ENCODE measurements at regions not wholly inside any gene's neighbourhood (a gene's known extent, or its start where the extent isn't known, plus 50 kb on each side); places are given as distances from the start of the nearest gene placed in this dataset.
A peak's percentile ranks its signal among the peaks of the same experiment; 100 is the strongest.
"Not testable (repeated sequence)": the region's sequence is repeated elsewhere in the genome, so short reads cannot be mapped to it uniquely, and the experiment has no call there.

DNA sequence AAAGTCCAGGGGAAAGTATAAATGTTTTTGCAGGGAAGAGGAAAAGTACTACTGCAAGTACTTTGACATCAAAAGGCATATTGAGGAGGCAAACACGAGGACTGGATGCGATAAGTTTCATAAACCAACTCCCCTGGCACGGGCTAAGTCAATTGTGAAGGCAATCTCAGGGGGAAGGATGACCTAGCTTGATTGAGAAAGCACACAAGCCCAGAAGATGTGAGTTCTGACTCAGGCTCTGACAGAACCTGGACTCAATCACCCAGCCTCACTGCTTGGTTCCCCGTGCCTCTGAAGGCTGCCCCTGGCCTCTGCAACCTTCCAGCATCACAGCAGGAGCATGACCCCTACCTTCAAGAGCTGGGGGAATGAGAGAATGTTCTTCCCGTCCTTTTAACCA is 93.2 kb upstream of the ZNF438 start:
- DNase-seq: no peak

GRCh38 chr10:31125789-31126188 is 94.1 kb upstream of the ZNF438 start:
- no peak for DNase-seq

GRCh38 chr10:31126593-31126992 is 94.9 kb upstream of the ZNF438 start:
- DNase-seq: no peak

DNA sequence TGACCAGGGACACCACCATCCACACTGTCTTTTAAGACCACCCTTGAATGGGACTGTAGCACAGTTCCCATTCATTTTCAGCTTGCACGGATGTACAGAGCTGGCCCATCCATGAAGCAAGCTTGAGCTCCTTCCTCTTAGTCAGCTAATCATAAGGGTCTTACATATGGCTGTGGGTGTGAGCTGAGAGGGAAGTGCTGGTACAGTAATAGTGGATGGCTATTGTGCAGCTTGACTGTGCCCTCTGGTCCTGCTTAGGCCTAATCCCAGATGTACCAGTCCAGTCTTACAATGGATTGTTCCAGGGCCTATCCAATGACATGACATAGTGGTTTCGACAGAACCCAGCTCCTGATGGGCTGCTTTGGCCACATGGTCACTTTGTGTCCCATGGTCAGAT is 96.9 kb upstream of the ZNF438 start:
- no peak for DNase-seq

DNA sequence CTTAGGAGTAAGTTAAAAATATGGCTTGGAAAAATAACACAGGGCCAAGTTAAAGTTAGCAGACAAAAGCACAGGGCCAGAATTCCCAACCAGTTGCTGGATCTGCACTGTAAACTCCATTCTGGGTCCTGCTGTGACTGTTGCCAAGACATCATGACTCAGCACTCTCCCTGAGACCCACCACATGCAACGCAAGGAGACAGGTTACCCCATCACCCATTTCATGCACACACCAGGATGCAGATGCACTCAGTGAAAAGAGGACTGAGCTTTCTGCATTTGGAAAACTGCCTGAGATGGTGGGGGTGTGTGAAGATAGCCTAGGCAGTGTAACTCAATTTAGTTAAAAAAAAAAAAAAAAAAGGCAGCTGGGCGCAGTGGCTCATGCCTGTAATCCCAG is 97.6 kb upstream of the ZNF438 start:
- DNase-seq: no peak

GRCh38 chr10:31129880-31130405 is 98.3 kb upstream of the ZNF438 start:
- DNase-seq: no peak

DNA sequence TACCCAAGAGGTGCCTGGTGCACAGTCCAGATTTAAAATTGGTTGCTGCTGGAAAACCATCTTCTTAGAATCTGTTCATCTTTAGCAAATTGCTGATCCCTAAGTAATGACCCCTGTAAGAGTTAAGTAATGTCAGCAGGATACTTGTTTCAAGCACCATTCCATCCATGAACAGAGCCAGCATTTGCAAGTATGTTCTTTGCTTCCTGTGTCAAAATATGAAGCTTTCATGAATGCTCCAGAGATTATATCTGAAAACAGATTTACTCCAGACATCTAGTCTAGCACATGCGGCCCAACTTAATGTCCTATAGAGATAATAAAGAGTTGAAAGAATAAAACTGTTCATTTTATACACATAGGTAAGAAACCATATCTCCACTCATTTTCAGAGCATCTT is 98.7 kb upstream of the ZNF438 start:
- no peak for DNase-seq

DNA sequence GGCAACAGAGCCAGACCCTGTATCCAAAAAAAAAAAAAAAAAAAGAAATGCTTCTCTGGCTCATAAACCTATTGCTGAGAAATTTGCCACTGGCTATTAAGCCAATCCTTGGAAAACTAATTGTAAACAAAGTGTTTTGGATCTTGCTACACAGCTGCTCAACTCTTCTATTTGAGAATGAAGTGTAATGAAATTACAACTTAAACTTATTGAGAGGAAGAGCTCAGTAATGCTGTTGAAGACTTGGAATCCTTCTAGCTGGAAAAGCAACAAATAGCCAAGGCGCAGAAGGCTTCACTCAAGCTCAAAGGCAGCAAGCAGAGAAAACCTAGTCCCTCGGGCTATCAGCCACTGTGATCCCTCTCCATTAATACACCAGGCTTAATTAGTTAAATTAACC is 99.6 kb upstream of the ZNF438 start:
- DNase-seq: no peak

GRCh38 chr10:31132681-31133244 is 101.1 kb upstream of the ZNF438 start:
- DNase-seq: no peak

DNA sequence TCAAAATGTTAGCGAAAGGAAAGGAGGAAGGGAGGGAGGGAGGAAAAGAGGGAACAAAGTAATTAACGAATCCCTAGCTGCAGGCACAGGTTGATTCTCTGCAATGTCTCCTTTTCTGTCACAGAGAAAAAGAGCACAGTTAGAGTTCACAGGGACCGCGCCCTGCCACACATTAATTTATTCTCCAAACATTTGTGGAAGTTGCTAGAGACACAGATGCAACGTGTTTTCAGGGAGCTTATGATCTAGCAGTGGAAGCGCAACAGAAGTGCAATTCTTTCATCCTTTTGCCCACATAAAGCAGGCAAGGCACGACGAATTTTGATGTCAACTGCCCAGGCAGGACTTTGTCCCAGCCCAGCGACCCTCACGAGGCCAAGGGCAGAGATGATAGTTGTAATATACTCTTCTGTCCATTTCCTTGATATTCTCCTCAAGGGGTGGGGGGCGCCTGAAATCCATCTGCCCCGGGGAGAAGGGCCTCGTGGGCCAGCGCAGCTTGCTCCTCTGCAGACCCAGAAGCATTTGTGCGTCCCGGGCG is 101.7 kb upstream of the ZNF438 start:
- DNase-seq: no peak

GRCh38 chr10:31133792-31134310 is 102.2 kb upstream of the ZNF438 start:
- DNase-seq: peak; percentile 73

DNA sequence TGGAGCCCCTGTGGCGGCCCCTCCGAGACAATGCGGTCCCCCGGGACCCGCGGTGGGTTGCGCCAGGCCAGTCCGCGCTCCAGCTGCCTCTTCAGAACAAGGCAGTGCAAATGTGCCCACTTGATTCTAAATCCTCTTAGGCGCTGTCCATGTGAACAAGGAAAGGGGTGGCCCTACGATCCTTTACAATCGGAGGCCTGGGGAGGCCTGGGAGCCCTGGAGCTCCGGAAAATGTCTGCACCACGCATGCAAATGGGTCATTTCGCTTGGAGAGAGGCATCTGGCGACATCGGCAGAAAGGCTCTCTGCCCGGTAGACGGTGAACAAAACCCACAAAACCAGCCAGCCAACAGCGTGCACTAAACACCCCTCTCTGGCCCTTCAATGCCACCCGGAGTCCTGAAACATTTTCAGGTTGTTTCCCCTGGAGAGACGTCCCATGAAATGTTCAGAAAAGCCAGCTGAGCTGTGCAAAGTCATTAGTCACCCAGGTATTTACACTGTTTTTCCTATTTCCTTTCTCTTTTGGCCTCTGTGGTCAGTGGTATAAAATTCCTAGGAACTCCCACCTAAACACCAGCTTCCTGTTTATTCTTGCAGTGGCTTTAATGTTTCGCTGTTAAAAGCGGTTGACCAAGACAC is 102.8 kb upstream of the ZNF438 start:
- peak; percentile 13 to 45 for DNase-seq

GRCh38 chr10:31135171-31135570 is 103.5 kb upstream of the ZNF438 start:
- DNase-seq: no peak

DNA sequence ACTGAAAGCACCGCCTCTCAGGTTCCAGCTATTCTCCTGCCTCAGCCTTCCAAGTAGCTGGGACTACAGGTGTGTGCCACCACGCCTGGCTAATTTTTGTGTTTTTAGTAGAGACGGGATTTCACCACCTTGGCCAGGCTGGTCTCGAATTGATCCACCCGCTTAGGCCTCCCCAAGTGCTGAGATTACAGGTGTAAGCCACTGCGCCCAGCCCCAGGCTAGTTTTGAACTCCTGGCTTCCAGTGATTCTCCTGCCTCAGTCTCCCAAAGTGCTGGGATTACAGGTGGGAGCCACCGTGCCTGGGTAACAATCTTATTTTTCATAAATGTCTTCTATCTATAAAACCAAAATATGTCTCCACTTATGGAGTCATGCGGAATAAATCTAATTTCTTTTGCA is 104.1 kb upstream of the ZNF438 start:
- DNase-seq: not testable (repeated sequence)

GRCh38 chr10:31136386-31136785 is 104.7 kb upstream of the ZNF438 start:
- no peak for DNase-seq

DNA sequence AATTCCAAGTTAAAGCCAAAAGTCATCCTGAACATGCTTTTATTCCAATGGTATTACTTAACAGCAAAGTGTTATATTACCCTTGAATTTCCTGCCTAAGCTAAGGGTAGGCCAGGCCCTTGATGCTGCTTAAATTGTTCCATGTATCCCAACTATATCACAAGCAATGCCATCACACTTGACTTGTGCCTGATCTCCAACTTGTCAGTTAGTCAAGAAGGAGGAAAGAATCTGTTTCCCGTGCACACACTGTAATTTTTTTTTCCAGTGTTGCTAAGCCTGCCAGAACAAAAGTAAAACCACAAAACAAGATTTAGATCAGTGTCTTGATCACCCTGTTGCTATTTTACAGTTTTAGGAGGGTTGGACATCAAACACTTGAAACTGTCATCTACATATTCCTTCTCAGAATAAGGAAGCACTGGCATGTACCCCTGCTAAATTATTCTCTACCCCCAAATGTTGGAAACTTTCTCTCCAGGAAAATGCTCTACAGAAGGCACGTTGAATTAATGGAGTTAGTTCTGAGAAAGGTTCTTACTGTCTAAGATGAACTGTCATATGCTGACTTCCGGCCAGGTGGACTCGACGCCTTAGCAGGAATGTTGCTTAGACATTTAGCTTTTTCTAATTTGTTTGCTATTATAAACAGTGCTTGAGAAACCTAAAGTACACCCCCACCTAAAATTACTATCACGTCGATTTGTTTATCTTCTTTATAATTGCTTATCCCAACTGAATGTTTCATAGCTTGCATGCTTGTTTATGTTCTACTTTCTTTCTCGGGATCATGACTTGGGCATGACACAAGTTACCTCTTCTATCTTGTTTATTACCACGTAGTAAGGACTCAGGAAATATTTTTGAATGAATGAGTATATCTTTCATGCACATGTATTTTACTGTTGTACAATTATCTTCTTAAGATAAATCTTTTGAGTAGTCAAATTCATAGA is 105.5 kb upstream of the ZNF438 start:
- peak in 1 of 2 donors; percentile 18 for DNase-seq

DNA sequence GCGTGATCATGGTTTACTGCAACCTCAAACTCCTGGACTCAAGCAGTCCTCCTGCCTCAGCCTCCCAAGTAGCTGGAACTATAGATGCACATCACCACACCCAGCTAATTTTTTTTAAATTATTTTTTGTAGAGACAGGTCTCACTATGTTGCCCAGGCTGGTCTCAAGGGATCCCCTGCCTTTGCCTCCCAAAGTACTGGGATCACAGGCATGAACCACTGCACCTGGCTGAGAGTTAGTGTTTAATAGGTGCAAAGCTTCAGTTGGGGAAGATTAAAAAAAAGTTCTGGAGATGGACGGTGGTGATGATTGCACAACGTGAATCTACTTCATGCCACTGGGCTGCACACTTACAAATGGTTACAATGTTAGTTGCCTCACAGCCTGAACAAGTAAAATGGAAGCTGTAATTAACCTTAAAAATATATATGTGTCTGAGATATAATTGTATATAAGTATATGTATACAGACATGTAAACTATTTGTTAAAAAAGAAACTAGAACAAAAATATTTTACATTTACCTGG is 106.4 kb upstream of the ZNF438 start:
- DNase-seq: no peak

DNA sequence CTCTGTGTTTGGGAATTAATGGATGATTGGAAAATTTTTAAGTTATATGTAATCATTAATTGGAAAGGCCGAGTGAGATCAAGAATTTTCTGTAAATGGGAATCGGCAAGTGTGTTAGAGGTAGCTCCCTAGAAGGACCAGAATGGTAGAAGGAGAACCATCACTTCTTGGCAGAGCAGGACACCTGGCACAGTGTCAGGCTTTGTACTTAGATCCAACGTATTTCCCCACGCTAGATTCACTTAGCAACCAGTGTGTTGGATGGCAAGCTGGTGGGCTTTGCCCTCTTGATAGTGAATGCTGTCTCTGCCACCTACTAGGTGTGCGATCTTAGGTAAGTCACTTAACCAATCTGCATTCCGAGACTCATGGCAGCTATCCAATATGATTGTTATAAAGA is 107.8 kb upstream of the ZNF438 start:
- DNase-seq: no peak

DNA sequence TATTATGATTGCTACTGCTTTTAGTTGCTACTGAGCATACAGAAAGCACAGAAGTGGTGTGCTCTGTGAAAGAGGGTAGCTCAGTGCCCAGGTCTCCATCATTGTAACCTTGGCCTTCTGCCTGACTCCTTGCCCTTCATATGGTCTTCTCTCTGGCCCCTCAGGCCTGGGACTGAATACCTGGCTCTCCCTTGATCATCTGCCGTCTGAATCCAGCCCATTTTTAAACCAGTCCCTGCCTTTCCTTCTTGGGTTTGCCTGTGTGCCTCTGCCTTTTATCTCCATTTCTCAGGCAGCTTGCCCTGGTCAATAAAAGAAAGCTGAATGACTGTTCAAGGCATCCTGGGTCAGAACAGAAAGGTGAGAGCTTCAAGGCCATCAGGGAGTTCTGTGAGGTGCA is 109.1 kb upstream of the ZNF438 start:
- no peak for DNase-seq

GRCh38 chr10:31142026-31142425 is 110.4 kb upstream of the ZNF438 start:
- DNase-seq: no peak

GRCh38 chr10:31143331-31143935 is 111.8 kb upstream of the ZNF438 start:
- DNase-seq: no peak

GRCh38 chr10:31145986-31146385 is 114.3 kb upstream of the ZNF438 start:
- no peak for DNase-seq
